GM19397 (cell line): ENCODE measurements at regions not wholly inside any gene's neighbourhood (a gene's known extent, or its start where the extent isn't known, plus 50 kb on each side); places are given as distances from the start of the nearest gene placed in this dataset.
"Not testable (repeated sequence)": the region's sequence is repeated elsewhere in the genome, so short reads cannot be mapped to it uniquely, and the experiment has no call there.

ENCODE experiments used
- ATAC-seq: cut with Tn5 transposase; IDR thresholded peaks from one replicate; pipeline ENCODE4 v1.9.1; 2021; ENCODE audit warnings: mild to moderate bottlenecking, moderate library complexity; ENCODE audit not compliant: unreplicated experiment

DNA sequence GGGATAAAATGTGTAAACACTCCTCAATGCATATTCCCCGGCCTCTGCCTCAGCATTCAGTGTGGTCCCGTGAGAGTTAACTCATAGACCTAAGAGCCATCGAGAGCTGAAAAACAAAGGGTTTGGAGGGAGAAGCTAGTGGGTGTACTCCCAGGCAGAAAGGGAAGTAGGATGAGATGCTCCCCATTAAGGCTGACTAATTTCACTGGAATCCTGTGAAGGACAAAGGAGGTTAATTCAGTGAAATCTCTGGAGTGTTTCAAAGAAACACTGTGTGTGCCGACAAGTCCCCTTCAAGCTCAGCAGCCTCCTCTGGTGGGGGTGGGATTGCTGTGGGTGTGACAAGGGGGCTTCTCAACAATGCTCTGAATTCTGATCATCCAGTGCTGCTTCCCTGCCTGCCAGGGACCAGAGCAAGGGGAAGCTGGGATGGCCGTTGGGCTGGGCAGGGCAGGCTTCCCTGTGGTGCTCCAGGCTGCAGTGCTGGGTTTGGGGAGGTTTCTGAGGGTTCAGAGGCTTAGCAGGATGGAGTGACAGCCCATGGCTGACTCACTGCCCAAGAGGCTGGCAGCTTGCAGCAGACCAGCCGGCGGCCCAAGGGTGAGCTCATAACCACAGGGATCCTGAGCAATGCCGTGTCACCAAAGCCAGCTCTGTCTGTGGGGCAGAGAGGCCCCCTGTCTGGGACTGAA, 61.4 kb upstream of the BMAL1 start:
- no peak for ATAC-seq

DNA sequence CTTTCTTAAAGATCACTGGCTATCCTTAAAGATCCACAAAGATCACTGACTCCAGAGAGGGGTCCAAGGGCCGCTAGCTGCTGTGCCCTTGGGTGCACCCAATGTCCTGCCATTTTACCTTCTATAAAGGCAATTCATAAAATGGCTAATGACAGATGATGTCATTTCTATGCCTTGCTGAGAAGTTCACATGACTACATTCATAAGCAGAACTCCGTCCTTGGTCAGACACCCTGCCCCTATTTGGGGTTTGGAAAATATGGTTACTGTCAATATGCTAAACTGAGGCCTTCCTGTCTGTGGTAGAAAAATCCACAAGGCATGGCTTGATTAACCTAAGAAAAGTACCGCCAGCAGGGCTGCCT, 60.9 kb upstream of the BMAL1 start:
- ATAC-seq, result no peak

DNA sequence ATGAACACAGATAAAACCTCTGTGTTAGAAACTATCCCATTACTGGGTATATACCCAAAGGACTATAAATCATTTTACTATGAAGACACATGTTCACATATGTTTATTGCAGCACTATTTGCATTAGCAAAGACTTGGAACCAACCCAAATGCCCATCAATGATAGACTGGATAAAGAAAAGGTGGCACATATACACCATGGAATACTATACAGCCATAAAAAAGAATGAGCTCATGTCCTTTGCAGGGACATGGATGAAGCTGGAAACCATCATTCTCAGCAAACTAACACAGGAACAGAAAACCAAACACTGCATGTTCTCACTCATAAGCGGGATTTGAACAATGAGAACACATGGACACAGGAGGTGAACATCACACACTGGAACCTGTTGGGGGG, 58.9 kb upstream of the BMAL1 start:
- ATAC-seq, result not testable (repeated sequence)

- ATAC-seq, result no peak
Measured at GRCh38 chr11:13220148-13220547, 57.4 kb upstream of the BMAL1 start.

GRCh38 chr11:13221722-13222121, 55.9 kb upstream of the BMAL1 start:
- ATAC-seq, result no peak

DNA sequence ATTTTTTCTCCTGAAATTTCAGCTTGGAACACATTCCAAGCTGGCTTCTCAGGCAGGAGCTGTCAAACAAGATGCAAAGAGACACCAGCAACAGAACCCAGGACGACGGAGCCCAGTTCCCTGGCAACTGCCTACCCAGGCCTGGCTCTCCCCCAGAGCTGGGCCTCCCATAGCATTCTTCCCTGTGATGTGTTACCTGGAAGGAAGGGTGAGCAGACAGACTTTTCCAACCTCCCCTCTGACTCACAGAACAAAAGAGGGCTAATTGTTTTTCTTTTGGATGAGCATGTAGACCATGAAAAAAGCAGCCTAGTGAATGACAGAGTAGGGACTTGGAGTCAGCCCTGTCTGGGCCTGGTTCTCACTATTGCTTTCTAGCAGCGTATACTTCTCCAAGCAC, 55.3 kb upstream of the BMAL1 start:
- no peak for ATAC-seq

DNA sequence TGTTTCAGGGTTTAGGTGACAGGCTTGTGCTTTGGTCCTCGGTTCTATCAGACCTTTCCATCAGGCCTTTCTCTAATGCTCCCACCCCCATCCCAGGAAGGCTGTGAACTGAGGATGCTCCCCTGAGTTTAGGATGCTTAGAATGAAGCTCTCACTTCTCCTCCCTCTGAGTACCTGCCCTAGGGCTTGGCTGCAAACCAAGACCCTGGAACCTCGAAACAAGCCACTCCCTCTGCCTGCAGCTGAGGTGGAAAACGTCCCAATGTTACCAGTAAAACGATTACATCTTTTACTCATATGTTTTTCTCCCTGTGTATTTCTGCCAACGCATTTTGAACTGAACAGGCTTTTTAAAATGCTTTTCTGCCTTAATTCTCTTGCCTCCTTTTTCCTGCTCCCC, 54.5 kb upstream of the BMAL1 start:
- ATAC-seq, result no peak

DNA sequence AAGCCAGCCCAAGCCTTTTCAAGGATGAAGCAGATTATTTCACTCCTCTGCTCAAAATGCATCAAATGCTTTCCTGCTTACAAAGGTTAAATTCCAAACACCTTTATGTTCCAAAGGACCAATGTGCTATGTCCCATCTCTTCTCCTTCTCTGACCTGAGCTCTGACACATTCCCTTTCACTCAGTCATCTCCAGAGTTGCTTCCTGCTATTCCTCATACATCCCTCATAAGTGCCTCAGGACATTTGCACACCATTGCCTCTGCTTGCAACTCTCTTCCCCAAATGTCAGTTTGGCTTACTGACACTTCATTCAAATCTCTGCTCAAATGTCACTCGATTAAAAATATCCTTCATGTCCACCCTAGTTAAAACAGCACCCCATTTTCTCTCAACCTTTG, 53.3 kb upstream of the BMAL1 start:
- ATAC-seq, result no peak

DNA sequence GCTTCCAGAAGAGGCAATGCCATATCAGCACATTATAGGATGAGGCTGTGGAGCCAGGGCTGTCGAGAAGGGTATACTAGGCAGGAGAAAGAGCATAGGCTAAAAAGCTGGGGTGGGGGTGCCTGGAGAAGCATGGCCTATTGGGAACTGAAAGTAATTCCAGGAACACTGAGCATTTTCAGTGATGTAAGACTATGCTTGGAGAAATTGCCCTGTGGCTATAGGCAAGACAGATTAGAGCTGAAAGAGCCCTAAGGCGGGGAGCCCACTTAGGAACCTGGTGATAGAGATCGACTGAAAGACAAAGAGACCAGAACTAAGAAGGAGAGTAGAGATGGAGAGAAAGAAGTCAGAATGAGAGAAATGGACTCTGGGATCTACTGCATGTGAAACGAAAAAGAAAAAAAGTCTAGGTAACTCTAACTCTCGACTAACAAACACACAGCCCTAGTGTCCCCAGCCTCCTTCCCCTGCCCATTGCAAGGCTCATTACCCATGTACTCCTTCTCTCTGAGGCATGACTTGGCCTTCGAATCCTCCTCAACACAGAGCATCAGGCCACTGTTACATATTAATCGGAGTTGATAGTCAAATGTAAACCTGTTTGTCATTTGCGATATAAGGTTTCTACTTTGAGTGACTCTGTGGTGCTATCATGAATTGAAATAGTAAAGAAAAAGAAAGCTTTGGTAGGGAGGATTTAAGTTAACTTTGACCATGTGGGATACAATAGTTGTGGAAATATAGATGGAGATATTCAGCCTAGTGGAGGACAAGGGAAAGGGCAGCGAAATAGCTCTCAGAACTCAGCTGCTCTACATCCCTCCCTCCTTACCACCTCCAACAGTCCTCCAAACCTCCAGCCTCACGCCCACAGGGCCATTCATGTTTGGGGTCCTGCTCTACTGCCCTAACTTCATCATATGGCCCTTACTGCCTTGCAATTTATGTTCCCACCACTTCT, 52.3 kb upstream of the BMAL1 start:
- ATAC-seq, result no peak

DNA sequence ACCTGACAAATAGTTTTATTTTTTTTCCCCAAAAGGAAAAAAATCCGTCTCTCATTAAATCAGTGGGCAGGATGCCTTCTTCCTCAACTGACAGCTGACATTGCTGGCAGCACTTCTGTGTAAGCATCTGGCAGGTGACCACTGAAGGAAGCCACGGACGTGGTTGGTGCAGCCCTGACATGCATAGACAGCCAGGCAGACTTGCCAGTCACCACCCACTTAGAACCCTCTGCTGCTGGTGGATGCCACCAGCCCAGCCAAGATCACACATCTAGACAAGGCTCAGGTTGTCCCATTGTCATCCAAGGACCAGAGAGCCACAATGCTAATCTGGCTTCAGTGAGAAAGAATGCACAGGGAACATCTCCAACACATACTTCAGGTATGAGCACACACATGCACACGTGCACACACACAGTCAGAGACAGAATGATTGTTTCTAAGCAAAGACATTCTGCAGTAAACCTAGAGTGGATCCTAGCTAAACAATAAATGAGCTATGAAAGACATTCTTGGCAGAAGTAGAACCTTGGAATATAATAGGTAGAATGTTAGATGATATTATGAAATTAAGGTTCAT, 49.8 kb upstream of the BMAL1 start:
- ATAC-seq, result no peak
